ENCODE measurements at regions not wholly inside any gene's neighbourhood (a gene's known extent, or its start where the extent isn't known, plus 50 kb on each side); places are given as distances from the start of the nearest gene placed in this dataset.

DNA sequence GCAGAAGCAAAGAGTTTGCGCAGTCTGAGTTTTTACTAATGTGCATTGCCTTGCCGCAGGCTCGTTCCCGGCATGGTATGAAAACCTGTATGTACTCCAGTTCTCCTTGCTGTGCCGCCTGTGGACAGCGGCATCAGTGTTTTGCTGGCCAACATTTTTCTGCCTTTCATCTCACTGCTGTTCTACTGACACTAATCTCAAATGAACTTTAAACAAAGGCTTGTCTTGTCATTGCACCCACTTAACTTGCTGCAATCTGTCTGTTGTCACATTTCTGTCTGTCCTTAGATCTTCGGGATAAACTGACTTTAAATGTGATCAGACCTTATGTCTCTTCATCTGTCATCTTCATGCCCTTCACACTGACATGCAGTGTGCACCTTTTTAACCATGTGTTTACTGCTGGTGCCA, 71.7 kb upstream of the ZNRF2 start:
- Mint-ChIP-seq H3K27me3 (peaks cover 9 to 36% of the 10 kb centered on the region in 2 donors), H3K4me3 (no peak overlapping the region), H3K27ac (no peak overlapping the region), H3K4me1 (no peaks in the 10 kb centered on the region), H3K36me3 (no peaks in the 10 kb centered on the region), H3K9me3 (peaks cover 0 to 3% (median 2%) of the 10 kb centered on the region in 5 donors)
- ChIA-PET CTCF (no interaction called here), POLR2A (no interaction called here)
- no peaks in the 10 kb centered on the region for H3K4me1 ChIP-seq (ENCODE audit: insufficient read depth, low read length)
- no peak overlapping the region for H3K4me3 ChIP-seq (ENCODE audit: low read length)
- no peak for DNase-seq
- H3K27me3 ChIP-seq (ENCODE audit: insufficient read depth, low read length, poor library complexity, severe bottlenecking) = no peaks in the 10 kb centered on the region
- no peaks in the 10 kb centered on the region for H3K36me3 ChIP-seq (ENCODE audit: insufficient read depth, low read length)
- no peak overlapping the region for H3K27ac ChIP-seq (ENCODE audit: low read depth, low read length)
- H3K9me3 ChIP-seq (ENCODE audit: low read length) = no peaks in the 10 kb centered on the region

DNA sequence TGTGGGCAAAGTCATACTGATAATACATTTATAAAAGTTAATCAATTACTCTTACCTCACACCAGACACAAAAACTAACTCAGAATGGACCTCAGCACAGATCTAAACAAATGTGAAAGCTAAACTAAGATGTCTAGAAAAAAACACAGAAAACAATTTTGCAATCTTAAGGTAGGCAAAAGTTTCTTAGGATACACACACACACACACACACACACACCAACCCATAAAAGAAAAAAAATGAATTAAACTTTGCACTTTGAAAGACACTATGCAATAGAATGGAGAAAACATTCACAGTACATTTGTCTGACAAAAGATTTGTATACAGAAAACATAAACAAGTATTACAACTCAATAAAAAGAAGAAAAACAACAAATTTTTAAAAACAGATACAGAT, 70.8 kb upstream of the ZNRF2 start:
- CTCF ChIA-PET = no interaction called here
- H3K4me3 Mint-ChIP-seq = no peak overlapping the region
- Histone ChIP-seq H3K9me3 (ENCODE audit: low read length) (no peaks in the 10 kb centered on the region), H3K36me3 (ENCODE audit: insufficient read depth, low read length) (no peaks in the 10 kb centered on the region), H3K4me1 (ENCODE audit: insufficient read depth, low read length) (no peaks in the 10 kb centered on the region), H3K27ac (ENCODE audit: low read depth, low read length) (no peak overlapping the region), H3K27me3 (ENCODE audit: insufficient read depth, low read length, poor library complexity, severe bottlenecking) (no peaks in the 10 kb centered on the region), H3K4me3 (ENCODE audit: low read length) (no peak overlapping the region)
- peaks cover 9 to 36% of the 10 kb centered on the region in 2 donors for H3K27me3 Mint-ChIP-seq
- no peak overlapping the region for H3K27ac Mint-ChIP-seq
- no peaks in the 10 kb centered on the region for H3K4me1 Mint-ChIP-seq
- H3K36me3 Mint-ChIP-seq = no peaks in the 10 kb centered on the region
- DNase-seq = no peak
- peaks cover 0 to 3% (median 2%) of the 10 kb centered on the region in 5 donors for H3K9me3 Mint-ChIP-seq
- POLR2A ChIA-PET = no interaction called here

DNA sequence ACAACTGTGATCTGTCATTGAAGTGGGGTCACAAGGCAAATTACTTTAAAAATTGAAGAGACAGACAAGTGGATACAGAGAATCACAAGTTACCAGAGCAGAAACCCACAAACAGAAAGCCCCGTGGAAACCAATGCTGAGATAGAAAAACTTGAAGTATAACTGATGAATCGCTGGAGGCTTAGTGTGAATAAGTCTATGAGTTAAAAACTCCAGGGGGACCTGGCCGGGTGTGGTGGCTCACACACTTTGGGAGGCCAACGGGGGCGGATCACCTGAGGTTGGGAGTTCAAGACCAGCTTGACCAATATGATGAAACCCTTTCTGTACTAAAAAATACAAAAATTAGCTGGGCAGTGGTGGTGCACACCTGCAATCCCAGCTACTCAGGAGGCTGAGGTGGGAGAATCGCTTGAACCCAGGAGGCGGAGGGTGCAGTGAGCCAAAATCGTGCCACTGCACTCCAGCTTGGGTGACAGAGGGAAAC, 69.7 kb upstream of the ZNRF2 start:
- Histone ChIP-seq H3K9me3 (ENCODE audit: low read length) (no peaks in the 10 kb centered on the region), H3K27ac (ENCODE audit: low read depth, low read length) (no peak overlapping the region), H3K36me3 (ENCODE audit: insufficient read depth, low read length) (no peaks in the 10 kb centered on the region), H3K4me3 (ENCODE audit: low read length) (no peak overlapping the region), H3K4me1 (ENCODE audit: insufficient read depth, low read length) (no peaks in the 10 kb centered on the region), H3K27me3 (ENCODE audit: insufficient read depth, low read length, poor library complexity, severe bottlenecking) (no peaks in the 10 kb centered on the region)
- H3K4me3 Mint-ChIP-seq = no peak overlapping the region
- peaks cover 9 to 40% of the 10 kb centered on the region in 2 donors for H3K27me3 Mint-ChIP-seq
- peaks cover 5 to 11% (median 6%) of the 10 kb centered on the region in 5 donors for H3K9me3 Mint-ChIP-seq
- H3K36me3 Mint-ChIP-seq = no peaks in the 10 kb centered on the region
- no peak overlapping the region for H3K27ac Mint-ChIP-seq
- ChIA-PET POLR2A (no interaction called here), CTCF (no interaction called here)
- no peak for DNase-seq
- no peaks in the 10 kb centered on the region for H3K4me1 Mint-ChIP-seq

DNA sequence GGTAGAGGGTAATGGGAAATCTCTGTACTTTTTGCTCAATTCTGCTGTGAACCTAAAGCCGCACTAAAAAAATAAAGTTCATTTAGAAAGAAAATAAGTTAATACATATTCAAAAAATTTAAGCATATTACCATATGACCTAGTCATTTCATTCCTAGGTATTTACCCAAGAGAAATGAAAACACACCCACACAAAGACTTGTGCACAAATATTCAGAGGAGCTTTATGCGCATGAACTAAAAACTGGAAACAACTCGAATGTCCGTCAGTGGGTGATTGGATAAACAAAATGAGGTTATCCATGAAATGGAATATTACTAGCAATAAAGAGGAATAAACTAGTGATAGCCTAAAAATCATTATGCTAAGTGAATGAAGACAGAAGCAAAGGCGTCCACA, 62.6 kb upstream of the ZNRF2 start:
- Histone ChIP-seq H3K4me1 (ENCODE audit: insufficient read depth, low read length) (no peaks in the 10 kb centered on the region), H3K4me3 (ENCODE audit: low read length) (no peak overlapping the region), H3K36me3 (ENCODE audit: insufficient read depth, low read length) (no peaks in the 10 kb centered on the region), H3K9me3 (ENCODE audit: low read length) (no peaks in the 10 kb centered on the region), H3K27me3 (ENCODE audit: insufficient read depth, low read length, poor library complexity, severe bottlenecking) (no peaks in the 10 kb centered on the region), H3K27ac (ENCODE audit: low read depth, low read length) (no peak overlapping the region)
- Mint-ChIP-seq H3K9me3 (peaks cover 4 to 15% (median 7%) of the 10 kb centered on the region in 5 donors), H3K4me1 (no peaks in the 10 kb centered on the region), H3K4me3 (no peak overlapping the region), H3K27me3 (peaks cover 4 to 10% of the 10 kb centered on the region in 2 donors), H3K36me3 (no peaks in the 10 kb centered on the region), H3K27ac (no peak overlapping the region)
- DNase-seq = no peak
- ChIA-PET CTCF (no interaction called here), POLR2A (no interaction called here)

DNA sequence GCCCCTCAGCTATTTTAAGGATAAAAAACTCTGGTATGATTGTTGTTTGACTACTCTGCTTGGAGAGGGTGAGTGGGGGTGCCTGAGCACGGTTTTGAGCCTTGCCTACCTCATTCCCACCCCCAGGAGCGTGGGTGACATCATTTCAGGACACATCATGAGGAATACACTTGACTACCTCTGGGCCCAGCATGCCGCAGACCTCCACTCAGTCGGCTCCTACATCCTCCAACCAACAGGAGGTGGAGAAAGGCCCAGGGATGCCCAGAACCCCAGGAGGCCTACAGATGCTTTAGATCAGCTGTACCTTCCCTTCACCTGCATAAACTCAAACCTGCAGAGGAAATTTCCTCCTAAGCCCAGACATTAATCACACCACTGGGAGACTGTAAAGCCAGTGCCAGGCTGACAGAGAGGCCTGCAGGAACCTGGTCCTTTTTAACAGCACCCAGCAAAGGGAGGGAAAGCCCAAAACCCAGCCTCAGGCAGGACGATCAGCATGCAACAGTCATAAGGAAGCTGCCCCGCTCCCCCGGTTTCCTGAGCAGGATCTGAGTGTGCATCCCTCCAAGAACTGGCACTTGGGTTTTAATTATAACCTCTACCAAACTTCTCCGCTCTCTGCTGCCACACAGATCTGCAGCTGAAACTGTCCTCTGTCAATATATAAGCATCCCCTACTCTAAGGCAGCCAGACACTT, 61.7 kb upstream of the ZNRF2 start:
- CTCF ChIA-PET = interaction anchor here (0.9 kb wide), 1 partner anchor 54 kb away, joined by 3 read pairs; no protein-coding TSS in a partner anchor
- no peak for DNase-seq
- Histone ChIP-seq H3K27me3 (ENCODE audit: insufficient read depth, low read length, poor library complexity, severe bottlenecking) (no peaks in the 10 kb centered on the region), H3K4me1 (ENCODE audit: insufficient read depth, low read length) (no peaks in the 10 kb centered on the region), H3K36me3 (ENCODE audit: insufficient read depth, low read length) (no peaks in the 10 kb centered on the region), H3K4me3 (ENCODE audit: low read length) (no peak overlapping the region), H3K27ac (ENCODE audit: low read depth, low read length) (no peak overlapping the region), H3K9me3 (ENCODE audit: low read length) (no peaks in the 10 kb centered on the region)
- no peaks in the 10 kb centered on the region for H3K36me3 Mint-ChIP-seq
- peaks cover 4 to 15% (median 7%) of the 10 kb centered on the region in 5 donors for H3K9me3 Mint-ChIP-seq
- no peak overlapping the region for H3K27ac Mint-ChIP-seq
- POLR2A ChIA-PET = no interaction called here
- H3K27me3 Mint-ChIP-seq = peaks cover 3 to 4% of the 10 kb centered on the region in 2 donors
- H3K4me3 Mint-ChIP-seq = no peak overlapping the region
- no peaks in the 10 kb centered on the region for H3K4me1 Mint-ChIP-seq

DNA sequence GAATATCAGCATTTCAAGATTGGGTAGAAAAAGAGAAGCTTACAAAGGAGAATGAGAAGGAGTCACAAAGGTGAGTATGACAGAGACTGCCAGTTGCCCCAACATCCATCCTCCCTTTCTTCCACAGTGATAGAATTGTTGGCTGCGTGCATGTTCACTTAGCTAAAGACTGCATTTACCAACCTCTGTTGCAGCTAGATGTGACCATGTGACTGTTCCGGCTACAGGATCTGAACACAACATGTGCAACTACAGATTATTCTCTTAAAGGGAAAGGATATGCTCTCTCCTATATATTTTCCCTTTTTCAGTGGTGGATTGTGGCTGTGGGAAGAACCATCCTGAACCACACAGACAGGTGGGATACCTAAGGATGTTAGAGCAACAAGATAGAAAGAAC, 60.5 kb upstream of the ZNRF2 start:
- POLR2A ChIA-PET = no interaction called here
- no peak overlapping the region for H3K4me3 ChIP-seq (ENCODE audit: low read length)
- Mint-ChIP-seq H3K27ac (no peak overlapping the region), H3K36me3 (no peaks in the 10 kb centered on the region), H3K4me3 (no peak overlapping the region), H3K27me3 (peaks cover 3% of the 10 kb centered on the region in 2 donors), H3K4me1 (no peaks in the 10 kb centered on the region), H3K9me3 (peaks cover 2 to 14% (median 6%) of the 10 kb centered on the region in 5 donors)
- no peaks in the 10 kb centered on the region for H3K9me3 ChIP-seq (ENCODE audit: low read length)
- no peaks in the 10 kb centered on the region for H3K27me3 ChIP-seq (ENCODE audit: insufficient read depth, low read length, poor library complexity, severe bottlenecking)
- H3K36me3 ChIP-seq (ENCODE audit: insufficient read depth, low read length) = no peaks in the 10 kb centered on the region
- no peak overlapping the region for H3K27ac ChIP-seq (ENCODE audit: low read depth, low read length)
- no peaks in the 10 kb centered on the region for H3K4me1 ChIP-seq (ENCODE audit: insufficient read depth, low read length)
- CTCF ChIA-PET = no interaction called here
- DNase-seq = no peak

DNA sequence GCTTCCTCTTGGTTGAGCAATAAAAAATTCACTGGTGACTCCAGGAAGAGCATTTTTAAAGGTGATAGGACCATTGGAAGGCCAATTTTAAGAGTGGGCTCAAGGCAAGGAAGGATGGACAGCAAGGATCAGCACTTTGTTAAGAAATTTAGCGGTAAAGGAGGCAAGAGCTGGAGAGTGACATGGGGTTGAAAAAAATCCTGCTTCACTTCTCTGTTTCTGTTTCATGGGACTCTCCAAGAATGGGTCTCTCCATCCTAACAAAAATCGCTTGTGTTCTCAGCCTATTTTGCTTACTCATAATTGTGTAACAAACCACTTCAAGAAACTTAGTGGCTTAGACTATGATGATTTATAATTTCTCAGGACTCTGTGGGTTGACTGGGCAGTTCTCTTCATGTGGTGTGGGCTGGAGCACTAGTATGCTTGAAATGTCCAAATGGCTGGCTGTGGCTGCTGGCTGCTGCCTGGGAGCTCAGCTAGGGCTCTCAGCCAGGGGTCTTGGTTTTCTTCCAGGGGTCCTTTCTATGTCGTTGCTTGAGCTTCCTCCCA, 59.8 kb upstream of the ZNRF2 start:
- H3K4me1 ChIP-seq (ENCODE audit: insufficient read depth, low read length) = no peaks in the 10 kb centered on the region
- H3K36me3 ChIP-seq (ENCODE audit: insufficient read depth, low read length) = no peaks in the 10 kb centered on the region
- ChIA-PET CTCF (no interaction called here), POLR2A (no interaction called here)
- Mint-ChIP-seq H3K4me1 (no peaks in the 10 kb centered on the region), H3K4me3 (no peak overlapping the region), H3K27ac (no peak overlapping the region), H3K27me3 (peaks cover 0 to 3% of the 10 kb centered on the region in 2 donors), H3K9me3 (peaks cover 0 to 7% (median 2%) of the 10 kb centered on the region in 5 donors), H3K36me3 (no peaks in the 10 kb centered on the region)
- no peak for DNase-seq
- H3K27ac ChIP-seq (ENCODE audit: low read depth, low read length) = no peak overlapping the region
- no peaks in the 10 kb centered on the region for H3K9me3 ChIP-seq (ENCODE audit: low read length)
- H3K4me3 ChIP-seq (ENCODE audit: low read length) = no peak overlapping the region
- H3K27me3 ChIP-seq (ENCODE audit: insufficient read depth, low read length, poor library complexity, severe bottlenecking) = no peaks in the 10 kb centered on the region

DNA sequence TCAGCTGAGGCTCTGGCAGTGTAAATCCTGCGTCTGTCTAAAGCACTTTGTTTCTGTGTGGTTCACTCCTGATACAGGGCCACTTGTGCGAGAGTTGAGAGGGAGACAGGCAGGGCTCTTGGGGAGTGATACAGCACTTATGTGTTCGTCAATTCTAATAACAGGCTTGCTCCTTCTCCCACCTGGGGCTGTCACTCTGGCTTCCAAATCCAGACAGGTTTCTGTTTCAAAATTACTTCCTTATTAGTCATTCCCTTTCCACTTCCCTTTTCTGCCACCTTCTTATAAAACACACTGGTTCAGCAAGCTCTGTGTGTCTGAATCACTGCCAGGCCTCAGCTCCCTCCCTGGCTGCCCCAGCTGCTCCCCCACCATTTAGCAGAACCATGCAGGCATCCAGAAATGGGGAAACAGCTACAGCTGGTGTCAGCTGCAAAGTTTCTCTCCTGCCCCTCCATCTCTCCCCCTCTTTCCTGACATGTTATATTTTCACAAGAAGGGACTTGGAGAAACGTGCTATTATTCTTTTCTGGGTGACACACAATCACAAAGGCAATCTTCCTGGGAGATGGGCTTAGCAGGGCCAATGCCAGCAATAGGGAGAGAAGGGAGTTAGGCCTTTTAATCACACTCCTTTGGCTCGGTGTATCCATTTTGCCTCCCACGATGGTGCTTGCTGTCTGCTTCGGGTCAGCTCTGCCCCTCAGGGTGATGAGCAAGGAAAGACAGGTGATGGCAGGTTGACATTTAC, 58.4 kb upstream of the ZNRF2 start:
- H3K27ac Mint-ChIP-seq = no peak overlapping the region
- no peak overlapping the region for H3K4me3 Mint-ChIP-seq
- CTCF ChIA-PET = no interaction called here
- Histone ChIP-seq H3K9me3 (ENCODE audit: low read length) (no peaks in the 10 kb centered on the region), H3K36me3 (ENCODE audit: insufficient read depth, low read length) (no peaks in the 10 kb centered on the region), H3K4me1 (ENCODE audit: insufficient read depth, low read length) (no peaks in the 10 kb centered on the region), H3K4me3 (ENCODE audit: low read length) (no peak overlapping the region), H3K27ac (ENCODE audit: low read depth, low read length) (no peak overlapping the region), H3K27me3 (ENCODE audit: insufficient read depth, low read length, poor library complexity, severe bottlenecking) (no peaks in the 10 kb centered on the region)
- DNase-seq = no peak
- peaks cover 0 to 5% of the 10 kb centered on the region in 2 donors for H3K27me3 Mint-ChIP-seq
- no peaks in the 10 kb centered on the region for H3K4me1 Mint-ChIP-seq
- POLR2A ChIA-PET = no interaction called here
- no peaks in the 10 kb centered on the region for H3K36me3 Mint-ChIP-seq
- H3K9me3 Mint-ChIP-seq = no peaks in the 10 kb centered on the region

All from CD8-positive, alpha-beta memory T cell (primary cell).